Fibroblast of peridontal ligament (primary cell): ENCODE measurements at regions not wholly inside any gene's neighbourhood (a gene's known extent, or its start where the extent isn't known, plus 50 kb on each side); places are given as distances from the start of the nearest gene placed in this dataset.

ENCODE experiments used
- DNase-seq: peaks from one replicate; pipeline ENCODE4 v3.0.0-alpha.2; 2010; ENCODE audit errors: extremely low read depth

- peak; percentile 96 for DNase-seq
Measured at GRCh38 chr9:110050925-110051355, 157.0 kb downstream of the C9orf152 start.

GRCh38 chr9:110056062-110056461 lies 151.9 kb downstream of the C9orf152 start:
- no peak for DNase-seq

GRCh38 chr9:110058304-110058953 lies 149.5 kb downstream of the C9orf152 start:
- DNase-seq, result peak; percentile 51

- no peak for DNase-seq
Measured at GRCh38 chr9:110059461-110059860, 148.5 kb downstream of the C9orf152 start.

- no peak for DNase-seq
Measured at GRCh38 chr9:110064803-110065202, 143.2 kb downstream of the C9orf152 start.

GRCh38 chr9:110065532-110065931 lies 142.4 kb downstream of the C9orf152 start:
- peak; percentile 73 for DNase-seq

GRCh38 chr9:110066929-110067716 lies 140.8 kb downstream of the C9orf152 start:
- peak; percentile 45 for DNase-seq

GRCh38 chr9:110068212-110068611 lies 139.7 kb downstream of the C9orf152 start:
- DNase-seq, result no peak

GRCh38 chr9:110069326-110070248 lies 138.4 kb downstream of the C9orf152 start:
- DNase-seq, result peak; percentile 95

- peak; percentile 54 for DNase-seq
Measured at GRCh38 chr9:110072597-110073355, 135.2 kb downstream of the C9orf152 start.

- DNase-seq, result no peak
Measured at GRCh38 chr9:110073356-110073905, 134.5 kb downstream of the C9orf152 start.

GRCh38 chr9:110076894-110077725 lies 130.8 kb downstream of the C9orf152 start:
- DNase-seq, result peak; percentile 66

GRCh38 chr9:110077925-110078324 lies 130.0 kb downstream of the C9orf152 start:
- DNase-seq, result peak; percentile 63

- DNase-seq, result no peak
Measured at GRCh38 chr9:110078604-110079003, 129.4 kb downstream of the C9orf152 start.

- DNase-seq, result peak; percentile 85
Measured at GRCh38 chr9:110081395-110081794, 126.6 kb downstream of the C9orf152 start.

- DNase-seq, result no peak
Measured at GRCh38 chr9:110083866-110084265, 124.1 kb downstream of the C9orf152 start.

- no peak for DNase-seq
Measured at GRCh38 chr9:110086537-110086936, 121.4 kb downstream of the C9orf152 start.

- no peak for DNase-seq
Measured at GRCh38 chr9:110087605-110088004, 120.4 kb downstream of the C9orf152 start.

- DNase-seq, result no peak
Measured at GRCh38 chr9:110088099-110088498, 119.9 kb downstream of the C9orf152 start.
